Gastrocnemius medialis (tissue), 4 donors: ENCODE measurements at regions not wholly inside any gene's neighbourhood (a gene's known extent, or its start where the extent isn't known, plus 50 kb on each side); places are given as distances from the start of the nearest gene placed in this dataset.

ENCODE experiments used
- POLR2A ChIP-seq, 2 donors: fragments of 450-650 bp; IDR thresholded peaks; one replicate each; pipeline ENCODE4 v1.6.1; 2017; ENCODE audit warnings: antibody characterized with exemption in 2 of 2, mild to moderate bottlenecking in 2 of 2, moderate library complexity in 2 of 2
- TF ChIP-seq, protein P1 (sequence below), 5 experiments: fragments of 450-650 bp in 3 of 5; fragments of 200-600 bp in 2 of 5; sonication (generic) in 2 of 5; IDR thresholded peaks in 4 of 5; conservative IDR thresholded peaks in 1 of 5; 1 replicate in 4 of 5; 2 replicates in 1 of 5; pipeline ENCODE4 v1.5.1; 2016 to 2019; ENCODE audit warnings: antibody characterized with exemption in 5 of 5, mild to moderate bottlenecking in 3 of 5, moderate library complexity in 3 of 5

DNA sequence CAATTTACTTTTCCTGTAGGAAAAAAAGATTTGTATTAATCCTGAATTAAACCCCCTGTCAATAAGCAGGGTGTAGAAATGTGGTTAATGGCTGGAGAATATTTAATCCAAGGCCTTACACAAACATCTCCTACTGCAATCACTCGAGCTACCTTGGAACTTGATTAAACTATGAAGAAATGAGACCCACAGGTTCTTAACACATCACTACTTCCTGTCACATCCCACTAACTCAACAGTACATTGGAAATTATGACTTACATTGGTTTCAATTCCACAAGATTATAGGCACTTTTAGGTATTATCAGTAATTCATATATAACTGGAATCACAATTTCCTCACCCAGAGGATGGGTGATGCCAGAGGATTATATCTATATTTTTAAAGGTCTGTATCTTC is 480.3 kb downstream of the MRPL39 start:
- TF ChIP-seq, protein P1, sequence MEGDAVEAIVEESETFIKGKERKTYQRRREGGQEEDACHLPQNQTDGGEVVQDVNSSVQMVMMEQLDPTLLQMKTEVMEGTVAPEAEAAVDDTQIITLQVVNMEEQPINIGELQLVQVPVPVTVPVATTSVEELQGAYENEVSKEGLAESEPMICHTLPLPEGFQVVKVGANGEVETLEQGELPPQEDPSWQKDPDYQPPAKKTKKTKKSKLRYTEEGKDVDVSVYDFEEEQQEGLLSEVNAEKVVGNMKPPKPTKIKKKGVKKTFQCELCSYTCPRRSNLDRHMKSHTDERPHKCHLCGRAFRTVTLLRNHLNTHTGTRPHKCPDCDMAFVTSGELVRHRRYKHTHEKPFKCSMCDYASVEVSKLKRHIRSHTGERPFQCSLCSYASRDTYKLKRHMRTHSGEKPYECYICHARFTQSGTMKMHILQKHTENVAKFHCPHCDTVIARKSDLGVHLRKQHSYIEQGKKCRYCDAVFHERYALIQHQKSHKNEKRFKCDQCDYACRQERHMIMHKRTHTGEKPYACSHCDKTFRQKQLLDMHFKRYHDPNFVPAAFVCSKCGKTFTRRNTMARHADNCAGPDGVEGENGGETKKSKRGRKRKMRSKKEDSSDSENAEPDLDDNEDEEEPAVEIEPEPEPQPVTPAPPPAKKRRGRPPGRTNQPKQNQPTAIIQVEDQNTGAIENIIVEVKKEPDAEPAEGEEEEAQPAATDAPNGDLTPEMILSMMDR (IDR thresholded peaks at IDR 0.05 in 4 of 5, conservative IDR thresholded peaks at IDR 0.05 in 1 of 5) = no peak
- no peak for TF ChIP-seq POLR2A (IDR thresholded peaks at IDR 0.05)
